ENCODE measurements at regions not wholly inside any gene's neighbourhood (a gene's known extent, or its start where the extent isn't known, plus 50 kb on each side); places are given as distances from the start of the nearest gene placed in this dataset.

DNA sequence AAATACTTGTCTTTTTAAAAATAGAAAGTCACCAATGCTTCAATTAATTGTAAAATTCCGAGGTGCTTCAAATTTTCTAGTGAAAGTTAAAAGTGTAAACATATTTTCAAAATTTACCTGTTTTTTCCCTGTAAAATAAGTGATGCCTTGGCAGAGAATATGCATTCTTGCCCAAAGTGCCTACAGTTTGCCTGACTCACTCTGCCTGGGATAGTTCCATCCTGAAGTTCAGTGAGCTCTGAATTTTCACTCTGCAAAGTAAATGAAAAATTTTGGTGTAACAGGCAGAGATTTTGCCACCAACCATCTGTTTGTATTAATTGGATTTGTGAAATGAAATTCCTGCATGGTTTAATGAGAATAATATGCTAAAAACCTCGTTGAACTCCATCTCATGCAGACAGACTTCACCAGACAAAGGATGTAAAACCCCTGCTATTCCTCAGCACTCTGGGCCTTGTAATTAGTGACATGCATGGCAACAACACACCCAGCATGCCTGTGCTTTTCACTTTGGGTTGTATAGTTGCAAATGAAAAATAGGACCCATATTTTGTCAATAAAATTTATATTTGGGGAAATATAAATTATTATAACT lies 117.4 kb upstream of the GNAI1 start:
- ATAC-seq, result no peak
- BruUV-seq (replicated peaks), result no TSS peak
- in situ Hi-C loops (cut with MboI), result loop anchor here (25.0 kb wide), 1 partner anchor 730 kb away; no protein-coding TSS in a partner anchor

More for the DNA sequence above, 117.4 kb upstream of the GNAI1 start:
- intact Hi-C loops (cut with micrococcal nuclease; ENCODE audit: unreplicated experiment), result loop anchor here (5.0 kb wide), 1 partner anchor 720 kb away; no protein-coding TSS in a partner anchor
- ChIA-PET SMC1A (ENCODE audit: uncharacterized antibody, unreplicated experiment) (no interaction called here), RAD21 (ENCODE audit: unreplicated experiment) (no interaction called here), CTCF (no interaction called here), POLR2A (no interaction called here)
- H3K27me3 ChIP-seq (replicated peaks in 1 of 2; ENCODE audit: control insufficient read depth in 2 of 2, insufficient read depth in 2 of 2, low read length in 1 of 2), result no peaks in the 10 kb centered on the region
- no peaks in the 10 kb centered on the region for H3K9me3 ChIP-seq (replicated peaks; ENCODE audit: control insufficient read depth, insufficient read depth, low read length)
- no peak overlapping the region for H3K27ac ChIP-seq (ENCODE audit: control insufficient read depth, insufficient read depth)
- FAIRE-seq (peak; percentile 59), DNase-seq (ENCODE audit: low read depth, low spot score) (no peak)
- no peaks in the 10 kb centered on the region for H3K36me3 ChIP-seq (ENCODE audit: control insufficient read depth in 2 of 2, insufficient read depth in 2 of 2, low read length in 1 of 2)
- H2AFZ ChIP-seq (ENCODE audit: control insufficient read depth, low read depth, low read length), result no peak overlapping the region
- no peaks in the 10 kb centered on the region for H3K4me1 ChIP-seq (ENCODE audit: control insufficient read depth, insufficient read depth, low read length)
- H3K4me2 ChIP-seq (ENCODE audit: control insufficient read depth, insufficient read depth), result no peak overlapping the region
- no peaks in the 10 kb centered on the region for H3K79me2 ChIP-seq (ENCODE audit: control insufficient read depth, insufficient read depth, low read length)
- no peak overlapping the region for H3K9ac ChIP-seq (ENCODE audit: control insufficient read depth, insufficient read depth, low read length)
- H4K20me1 ChIP-seq (ENCODE audit: control insufficient read depth, insufficient read depth), result no peaks in the 10 kb centered on the region
- H3K4me3 ChIP-seq, result no peak overlapping the region
- 0% methylated on average over 2 of the region's 2 CpGs for WGBS (ENCODE audit: insufficient coverage, insufficient replicate concordance, low lambda C conversion rate, missing lambda C conversion rate)
- TF ChIP-seq NR2C2 (IDR thresholded peaks at IDR 0.05; ENCODE audit: borderline replicate concordance, control insufficient read depth, insufficient read length, low read depth), result no peak
- TF ChIP-seq, protein P1, sequence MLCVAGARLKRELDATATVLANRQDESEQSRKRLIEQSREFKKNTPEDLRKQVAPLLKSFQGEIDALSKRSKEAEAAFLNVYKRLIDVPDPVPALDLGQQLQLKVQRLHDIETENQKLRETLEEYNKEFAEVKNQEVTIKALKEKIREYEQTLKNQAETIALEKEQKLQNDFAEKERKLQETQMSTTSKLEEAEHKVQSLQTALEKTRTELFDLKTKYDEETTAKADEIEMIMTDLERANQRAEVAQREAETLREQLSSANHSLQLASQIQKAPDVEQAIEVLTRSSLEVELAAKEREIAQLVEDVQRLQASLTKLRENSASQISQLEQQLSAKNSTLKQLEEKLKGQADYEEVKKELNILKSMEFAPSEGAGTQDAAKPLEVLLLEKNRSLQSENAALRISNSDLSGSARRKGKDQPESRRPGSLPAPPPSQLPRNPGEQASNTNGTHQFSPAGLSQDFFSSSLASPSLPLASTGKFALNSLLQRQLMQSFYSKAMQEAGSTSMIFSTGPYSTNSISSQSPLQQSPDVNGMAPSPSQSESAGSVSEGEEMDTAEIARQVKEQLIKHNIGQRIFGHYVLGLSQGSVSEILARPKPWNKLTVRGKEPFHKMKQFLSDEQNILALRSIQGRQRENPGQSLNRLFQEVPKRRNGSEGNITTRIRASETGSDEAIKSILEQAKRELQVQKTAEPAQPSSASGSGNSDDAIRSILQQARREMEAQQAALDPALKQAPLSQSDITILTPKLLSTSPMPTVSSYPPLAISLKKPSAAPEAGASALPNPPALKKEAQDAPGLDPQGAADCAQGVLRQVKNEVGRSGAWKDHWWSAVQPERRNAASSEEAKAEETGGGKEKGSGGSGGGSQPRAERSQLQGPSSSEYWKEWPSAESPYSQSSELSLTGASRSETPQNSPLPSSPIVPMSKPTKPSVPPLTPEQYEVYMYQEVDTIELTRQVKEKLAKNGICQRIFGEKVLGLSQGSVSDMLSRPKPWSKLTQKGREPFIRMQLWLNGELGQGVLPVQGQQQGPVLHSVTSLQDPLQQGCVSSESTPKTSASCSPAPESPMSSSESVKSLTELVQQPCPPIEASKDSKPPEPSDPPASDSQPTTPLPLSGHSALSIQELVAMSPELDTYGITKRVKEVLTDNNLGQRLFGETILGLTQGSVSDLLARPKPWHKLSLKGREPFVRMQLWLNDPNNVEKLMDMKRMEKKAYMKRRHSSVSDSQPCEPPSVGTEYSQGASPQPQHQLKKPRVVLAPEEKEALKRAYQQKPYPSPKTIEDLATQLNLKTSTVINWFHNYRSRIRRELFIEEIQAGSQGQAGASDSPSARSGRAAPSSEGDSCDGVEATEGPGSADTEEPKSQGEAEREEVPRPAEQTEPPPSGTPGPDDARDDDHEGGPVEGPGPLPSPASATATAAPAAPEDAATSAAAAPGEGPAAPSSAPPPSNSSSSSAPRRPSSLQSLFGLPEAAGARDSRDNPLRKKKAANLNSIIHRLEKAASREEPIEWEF (IDR thresholded peaks at IDR 0.05; ENCODE audit: insufficient replicate concordance, low read depth, low read length), result no peak
- TF ChIP-seq, protein P2, sequence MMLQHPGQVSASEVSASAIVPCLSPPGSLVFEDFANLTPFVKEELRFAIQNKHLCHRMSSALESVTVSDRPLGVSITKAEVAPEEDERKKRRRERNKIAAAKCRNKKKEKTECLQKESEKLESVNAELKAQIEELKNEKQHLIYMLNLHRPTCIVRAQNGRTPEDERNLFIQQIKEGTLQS (IDR thresholded peaks at IDR 0.05; ENCODE audit: borderline replicate concordance, extremely low read depth, low read depth, low read length), result no peak
- TF ChIP-seq, protein P3, sequence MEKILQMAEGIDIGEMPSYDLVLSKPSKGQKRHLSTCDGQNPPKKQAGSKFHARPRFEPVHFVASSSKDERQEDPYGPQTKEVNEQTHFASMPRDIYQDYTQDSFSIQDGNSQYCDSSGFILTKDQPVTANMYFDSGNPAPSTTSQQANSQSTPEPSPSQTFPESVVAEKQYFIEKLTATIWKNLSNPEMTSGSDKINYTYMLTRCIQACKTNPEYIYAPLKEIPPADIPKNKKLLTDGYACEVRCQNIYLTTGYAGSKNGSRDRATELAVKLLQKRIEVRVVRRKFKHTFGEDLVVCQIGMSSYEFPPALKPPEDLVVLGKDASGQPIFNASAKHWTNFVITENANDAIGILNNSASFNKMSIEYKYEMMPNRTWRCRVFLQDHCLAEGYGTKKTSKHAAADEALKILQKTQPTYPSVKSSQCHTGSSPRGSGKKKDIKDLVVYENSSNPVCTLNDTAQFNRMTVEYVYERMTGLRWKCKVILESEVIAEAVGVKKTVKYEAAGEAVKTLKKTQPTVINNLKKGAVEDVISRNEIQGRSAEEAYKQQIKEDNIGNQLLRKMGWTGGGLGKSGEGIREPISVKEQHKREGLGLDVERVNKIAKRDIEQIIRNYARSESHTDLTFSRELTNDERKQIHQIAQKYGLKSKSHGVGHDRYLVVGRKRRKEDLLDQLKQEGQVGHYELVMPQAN (conservative IDR thresholded peaks at IDR 0.05), result no peak
- no peak for TF ChIP-seq CHD4 (IDR thresholded peaks at IDR 0.05)
- TF ChIP-seq PML (IDR thresholded peaks at IDR 0.05; ENCODE audit: low read length), result no peak
- no peak for TF ChIP-seq HDAC2 (IDR thresholded peaks at IDR 0.05)
- TF ChIP-seq JUNB (IDR thresholded peaks at IDR 0.05), result no peak
- TF ChIP-seq, protein P4, sequence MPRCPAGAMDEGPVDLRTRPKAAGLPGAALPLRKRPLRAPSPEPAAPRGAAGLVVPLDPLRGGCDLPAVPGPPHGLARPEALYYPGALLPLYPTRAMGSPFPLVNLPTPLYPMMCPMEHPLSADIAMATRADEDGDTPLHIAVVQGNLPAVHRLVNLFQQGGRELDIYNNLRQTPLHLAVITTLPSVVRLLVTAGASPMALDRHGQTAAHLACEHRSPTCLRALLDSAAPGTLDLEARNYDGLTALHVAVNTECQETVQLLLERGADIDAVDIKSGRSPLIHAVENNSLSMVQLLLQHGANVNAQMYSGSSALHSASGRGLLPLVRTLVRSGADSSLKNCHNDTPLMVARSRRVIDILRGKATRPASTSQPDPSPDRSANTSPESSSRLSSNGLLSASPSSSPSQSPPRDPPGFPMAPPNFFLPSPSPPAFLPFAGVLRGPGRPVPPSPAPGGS (IDR thresholded peaks at IDR 0.05; ENCODE audit: borderline replicate concordance, insufficient read depth, low read depth, low read length, poor library complexity, severe bottlenecking), result no peak
- TF ChIP-seq BCL11A (IDR thresholded peaks at IDR 0.05; ENCODE audit: low read depth, low read length), result no peak
